Upper lobe of left lung (tissue), 6 donors: ENCODE measurements at regions not wholly inside any gene's neighbourhood (a gene's known extent, or its start where the extent isn't known, plus 50 kb on each side); places are given as distances from the start of the nearest gene placed in this dataset.

Source experiments
- ATAC-seq, 2 donors: fragments of 200-7000 bp; cut with Tn5 transposase; one replicate each; pipeline ENCODE4 v1.9.1; 2022; ENCODE audit warnings: mild to moderate bottlenecking in 2 of 2, moderate library complexity in 2 of 2; ENCODE audit not compliant: low FRiP score in 2 of 2
- DNase-seq, 2 donors: peaks; one replicate each; pipeline ENCODE4 v3.0.0-alpha.2; 2019 to 2020
- H3K27ac ChIP-seq, 4 donors: fragments of 200-600 bp; sonication (generic); one replicate each; pipeline ENCODE4 v1.5.1; 2016 to 2019
- H3K27me3 ChIP-seq, 4 donors: fragments of 200-600 bp; sonication (generic); one replicate each; pipeline ENCODE4 v1.5.1; 2017 to 2019
- H3K36me3 ChIP-seq, 4 donors: fragments of 200-600 bp; sonication (generic); one replicate each; pipeline ENCODE4 v1.5.1; 2016 to 2019
- H3K4me1 ChIP-seq, 4 donors: fragments of 200-600 bp; sonication (generic); one replicate each; pipeline ENCODE4 v1.5.1; 2018 to 2019
- H3K4me3 ChIP-seq, 4 donors: fragments of 200-600 bp; sonication (generic); one replicate each; pipeline ENCODE4 v1.5.1; 2017 to 2019; ENCODE audit warnings: mild to moderate bottlenecking in 2 of 4, moderate library complexity in 1 of 4
- H3K9me3 ChIP-seq, 4 donors: fragments of 200-600 bp; sonication (generic); one replicate each; pipeline ENCODE4 v1.5.1; 2018 to 2019
- EP300 ChIP-seq, 4 donors: sonication (generic); formaldehyde crosslinking; IDR thresholded peaks; one replicate each; pipeline ENCODE4 v1.5.1; 2017; ENCODE audit warnings: antibody characterized with exemption in 4 of 4, control low read depth in 2 of 4
- POLR2A ChIP-seq, 4 donors: fragments of 450-650 bp; IDR thresholded peaks; one replicate each; pipeline ENCODE4 v1.5.1; 2016 to 2017; ENCODE audit warnings: antibody characterized with exemption in 4 of 4, mild to moderate bottlenecking in 2 of 4
- POLR2AphosphoS5 ChIP-seq, 2 donors: sonication (generic); formaldehyde crosslinking; IDR thresholded peaks; one replicate each; pipeline ENCODE4 v1.5.1; 2017; ENCODE audit warnings: antibody characterized with exemption in 2 of 2
- WGBS, 2 donors: methylation state at CpG; one replicate each; pipeline ENCODE4 v1.1.5; 2017 to 2018; 5-methylcytosine and 5-hydroxymethylcytosine counted together
- TF ChIP-seq, protein P1 (sequence below), 6 experiments: fragments of 450-650 bp in 4 of 6; fragments of 200-600 bp in 2 of 6; sonication (generic) in 2 of 6; IDR thresholded peaks; one replicate each; pipeline ENCODE4 v1.5.1; 2016 to 2019; ENCODE audit warnings: antibody characterized with exemption in 6 of 6
- donor health status: DM: no; HTN: no; CAD: no; lungs with moderate emphysema.
- donor health status: DM: no; HTN: yes; CAD: no; lungs with severe emphysema.

DNA sequence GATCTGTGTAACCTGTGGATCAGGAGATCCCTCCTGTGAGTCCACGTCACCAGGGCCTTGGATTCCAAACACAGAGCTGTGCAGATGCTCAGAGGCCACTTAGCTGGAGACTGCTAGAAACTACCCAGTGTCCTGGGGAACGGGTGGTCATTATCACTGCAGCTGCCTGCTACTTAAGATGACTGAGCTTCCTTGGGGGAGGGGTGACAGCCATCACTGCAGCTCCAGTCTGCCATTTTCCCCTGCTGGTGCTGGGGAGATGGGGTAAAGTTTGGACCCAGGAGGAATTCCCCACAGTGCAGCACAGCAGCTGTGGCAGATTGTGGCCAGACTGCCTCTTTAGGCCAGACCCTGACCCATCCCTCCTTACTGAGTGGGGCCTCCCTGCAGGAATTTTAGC, 78.8 kb upstream of the VOPP1 start:
- Histone ChIP-seq H3K4me3 (no peak overlapping the region), H3K36me3 (no peaks in the 10 kb centered on the region), H3K4me1 (no peaks in the 10 kb centered on the region), H3K27me3 (no peaks in the 10 kb centered on the region), H3K9me3 (no peaks in the 10 kb centered on the region), H3K27ac (no peak overlapping the region)
- TF ChIP-seq EP300 (IDR thresholded peaks at IDR 0.05) = no peak
- TF ChIP-seq POLR2AphosphoS5 (IDR thresholded peaks at IDR 0.05) = no peak
- no peak for TF ChIP-seq POLR2A (IDR thresholded peaks at IDR 0.05)
- TF ChIP-seq, protein P1, sequence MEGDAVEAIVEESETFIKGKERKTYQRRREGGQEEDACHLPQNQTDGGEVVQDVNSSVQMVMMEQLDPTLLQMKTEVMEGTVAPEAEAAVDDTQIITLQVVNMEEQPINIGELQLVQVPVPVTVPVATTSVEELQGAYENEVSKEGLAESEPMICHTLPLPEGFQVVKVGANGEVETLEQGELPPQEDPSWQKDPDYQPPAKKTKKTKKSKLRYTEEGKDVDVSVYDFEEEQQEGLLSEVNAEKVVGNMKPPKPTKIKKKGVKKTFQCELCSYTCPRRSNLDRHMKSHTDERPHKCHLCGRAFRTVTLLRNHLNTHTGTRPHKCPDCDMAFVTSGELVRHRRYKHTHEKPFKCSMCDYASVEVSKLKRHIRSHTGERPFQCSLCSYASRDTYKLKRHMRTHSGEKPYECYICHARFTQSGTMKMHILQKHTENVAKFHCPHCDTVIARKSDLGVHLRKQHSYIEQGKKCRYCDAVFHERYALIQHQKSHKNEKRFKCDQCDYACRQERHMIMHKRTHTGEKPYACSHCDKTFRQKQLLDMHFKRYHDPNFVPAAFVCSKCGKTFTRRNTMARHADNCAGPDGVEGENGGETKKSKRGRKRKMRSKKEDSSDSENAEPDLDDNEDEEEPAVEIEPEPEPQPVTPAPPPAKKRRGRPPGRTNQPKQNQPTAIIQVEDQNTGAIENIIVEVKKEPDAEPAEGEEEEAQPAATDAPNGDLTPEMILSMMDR (IDR thresholded peaks at IDR 0.05) = no peak
- DNase-seq (no peak), ATAC-seq (no peak)
- 85% methylated on average over 2 of the region's 2 CpGs; no CpG with 5 or more reads in 1 of the 2 donors for WGBS, 2 donors

DNA sequence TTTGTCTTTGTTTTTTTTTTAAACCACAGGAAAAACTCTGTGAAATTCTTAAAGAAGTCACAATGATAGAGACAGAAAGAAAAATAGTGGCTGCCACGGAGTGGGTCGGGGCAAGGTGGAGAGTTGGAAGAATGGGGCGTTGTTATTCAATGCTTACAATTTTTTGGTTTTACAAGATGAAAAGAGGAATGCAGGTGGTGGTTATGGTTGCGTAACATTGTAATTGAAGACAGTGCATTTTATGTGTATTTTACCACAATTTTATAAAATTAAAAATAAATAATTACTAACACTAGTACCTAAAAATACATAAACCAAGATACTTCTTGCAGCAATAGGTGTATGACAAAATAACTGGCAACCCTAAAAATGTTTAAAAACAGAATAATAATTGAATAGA, 76.9 kb upstream of the VOPP1 start:
- no peaks in the 10 kb centered on the region for H3K9me3 ChIP-seq
- H3K27ac ChIP-seq = no peak overlapping the region
- no peaks in the 10 kb centered on the region for H3K4me1 ChIP-seq
- no peak overlapping the region for H3K4me3 ChIP-seq
- WGBS, 2 donors = 85 to 94% methylated on average over 4 of the region's 4 CpGs
- no peaks in the 10 kb centered on the region for H3K36me3 ChIP-seq
- TF ChIP-seq POLR2AphosphoS5 (IDR thresholded peaks at IDR 0.05) (no peak), EP300 (IDR thresholded peaks at IDR 0.05) (no peak), POLR2A (IDR thresholded peaks at IDR 0.05) (no peak)
- TF ChIP-seq, protein P1 (IDR thresholded peaks at IDR 0.05) = no peak
- no peaks in the 10 kb centered on the region for H3K27me3 ChIP-seq
- DNase-seq (no peak), ATAC-seq (no peak)

DNA sequence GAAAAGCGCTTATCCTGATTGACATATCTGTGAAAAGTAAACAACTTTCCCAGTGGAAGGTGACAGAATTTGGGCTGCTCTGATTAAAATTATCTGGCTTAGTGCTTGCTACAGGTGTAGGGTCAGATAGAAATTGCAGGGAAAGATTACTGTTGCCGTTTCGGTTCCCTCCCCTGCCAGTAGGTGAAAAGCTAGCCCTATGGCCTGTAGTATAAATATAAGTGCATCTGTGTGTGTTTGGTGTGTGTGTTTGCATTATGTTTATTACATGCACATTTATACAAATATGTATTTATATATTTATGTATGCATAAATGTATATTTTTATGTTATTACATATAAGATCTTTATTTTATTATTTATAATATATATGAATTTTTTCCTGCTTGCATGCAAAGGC, 72.3 kb upstream of the VOPP1 start:
- TF ChIP-seq POLR2A (IDR thresholded peaks at IDR 0.05) (no peak), EP300 (IDR thresholded peaks at IDR 0.05) (no peak), POLR2AphosphoS5 (IDR thresholded peaks at IDR 0.05) (no peak)
- TF ChIP-seq, protein P1 (IDR thresholded peaks at IDR 0.05) = no peak
- DNase-seq (no peak), ATAC-seq (no peak)
- no peaks in the 10 kb centered on the region for H3K27me3 ChIP-seq
- peaks cover 0 to 7% (median 0%) of the 10 kb centered on the region in 4 donors for H3K9me3 ChIP-seq
- H3K4me3 ChIP-seq = no peak overlapping the region
- no peaks in the 10 kb centered on the region for H3K36me3 ChIP-seq
- no peak overlapping the region for H3K27ac ChIP-seq
- 75 to 89% methylated on average over 3 of the region's 3 CpGs for WGBS, 2 donors
- no peaks in the 10 kb centered on the region for H3K4me1 ChIP-seq

DNA sequence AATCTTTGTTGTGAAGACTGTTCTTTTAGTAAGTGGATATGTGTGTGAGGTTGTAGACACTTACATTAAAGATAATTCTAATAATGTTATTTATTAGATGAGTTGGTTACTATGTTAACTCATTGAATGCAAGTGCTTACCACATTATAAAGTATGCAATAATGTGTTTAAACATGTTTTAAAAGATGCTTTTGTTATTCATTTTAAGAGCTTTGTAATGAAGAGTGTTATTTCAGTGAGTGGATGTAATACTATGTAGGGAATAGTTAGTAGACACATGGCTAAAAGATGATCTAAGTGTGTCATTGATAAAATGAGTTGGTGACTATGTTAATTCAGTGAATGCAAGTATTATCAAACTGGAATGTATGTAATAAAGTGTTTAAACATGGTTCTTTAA, 70.0 kb upstream of the VOPP1 start:
- Histone ChIP-seq H3K9me3 (peaks cover 0 to 7% (median 0%) of the 10 kb centered on the region in 4 donors), H3K27ac (no peak overlapping the region), H3K4me1 (no peaks in the 10 kb centered on the region), H3K27me3 (no peaks in the 10 kb centered on the region), H3K4me3 (no peak overlapping the region), H3K36me3 (no peaks in the 10 kb centered on the region)
- DNase-seq (no peak), ATAC-seq (no peak)
- TF ChIP-seq EP300 (IDR thresholded peaks at IDR 0.05) (no peak), POLR2AphosphoS5 (IDR thresholded peaks at IDR 0.05) (no peak), POLR2A (IDR thresholded peaks at IDR 0.05) (no peak)
- TF ChIP-seq, protein P1 (IDR thresholded peaks at IDR 0.05) = no peak

DNA sequence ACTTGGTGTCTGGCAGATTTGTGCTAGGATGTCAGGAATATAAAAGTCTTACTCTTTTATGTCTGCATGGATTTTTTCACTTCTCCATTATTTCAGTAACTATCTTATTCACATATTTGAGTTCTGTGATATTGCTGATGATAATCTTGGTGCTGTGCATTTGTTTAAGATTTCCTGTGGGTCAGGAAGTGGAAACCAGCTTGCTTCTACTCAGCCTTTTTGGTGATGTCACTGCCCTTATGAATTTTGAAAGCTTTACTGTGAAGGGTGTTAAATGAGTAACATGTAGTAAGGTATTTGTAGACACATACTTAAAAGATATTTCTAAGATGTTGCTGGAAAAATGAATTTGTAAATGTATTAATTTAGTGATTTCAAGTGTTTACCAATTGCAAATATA, 69.5 kb upstream of the VOPP1 start:
- peaks cover 0 to 7% (median 0%) of the 10 kb centered on the region in 4 donors for H3K9me3 ChIP-seq
- H3K36me3 ChIP-seq = no peaks in the 10 kb centered on the region
- no peaks in the 10 kb centered on the region for H3K4me1 ChIP-seq
- no peak for ATAC-seq
- no peaks in the 10 kb centered on the region for H3K27me3 ChIP-seq
- no peak for DNase-seq
- H3K27ac ChIP-seq = no peak overlapping the region
- H3K4me3 ChIP-seq = no peak overlapping the region
- TF ChIP-seq, protein P1 (IDR thresholded peaks at IDR 0.05) = no peak
- TF ChIP-seq EP300 (IDR thresholded peaks at IDR 0.05) = no peak
- TF ChIP-seq POLR2AphosphoS5 (IDR thresholded peaks at IDR 0.05) = no peak
- no peak for TF ChIP-seq POLR2A (IDR thresholded peaks at IDR 0.05)
